ENCODE measurements at regions not wholly inside any gene's neighbourhood (a gene's known extent, or its start where the extent isn't known, plus 50 kb on each side); places are given as distances from the start of the nearest gene placed in this dataset.

- no peaks in the 10 kb centered on the region for H3K9me1 ChIP-seq (ENCODE audit: control insufficient read depth, insufficient read depth, low read length)
- no peak overlapping the region for H3K27ac ChIP-seq (ENCODE audit: extremely low read depth, low read depth, low read length)
- H3K4me2 ChIP-seq (ENCODE audit: insufficient read depth, low read length), result no peak overlapping the region
- H3K9ac ChIP-seq (ENCODE audit: insufficient read depth in 1 of 2, low read depth in 2 of 2, low read length in 2 of 2), result no peak overlapping the region
- H3K79me2 ChIP-seq (ENCODE audit: control insufficient read depth, insufficient read depth, low read length), result no peaks in the 10 kb centered on the region
- H3K9me3 ChIP-seq (replicated peaks; ENCODE audit: control insufficient read depth, insufficient read depth, low read depth, low read length), result no peaks in the 10 kb centered on the region
- ChIA-PET POLR2A (no interaction called here), CTCF (ENCODE audit: low intra/inter-chr PET ratio) (no interaction called here)
- no peaks in the 10 kb centered on the region for H3K27me3 ChIP-seq (ENCODE audit: control insufficient read depth in 2 of 2, insufficient read depth in 2 of 2, low read length in 2 of 2)
- ATAC-seq (no peak), FAIRE-seq (no peak), DNase-seq (ENCODE audit: extremely low read depth in 1 of 4, low spot score in 3 of 4) (no peak)
- in situ Hi-C loops (cut with MboI), result no loop called here
- no peaks in the 10 kb centered on the region for H4K20me1 ChIP-seq (replicated peaks; ENCODE audit: control insufficient read depth, insufficient read depth, low read length)
- intact Hi-C loops (cut with micrococcal nuclease), result no loop called here
- H2AFZ ChIP-seq (ENCODE audit: low read depth, low read length), result no peak overlapping the region
- H3K4me1 ChIP-seq (replicated peaks in 1 of 2; ENCODE audit: control insufficient read depth in 2 of 2, insufficient read depth in 2 of 2, low read length in 2 of 2), result no peaks in the 10 kb centered on the region
- H3K36me3 ChIP-seq (ENCODE audit: control insufficient read depth, insufficient read depth, low read length), result no peaks in the 10 kb centered on the region
- WGBS (ENCODE audit: insufficient coverage, low coverage, missing lambda C conversion rate), result 0% methylated on average over 3 of the region's 4 CpGs
- H3K4me3 ChIP-seq, result no peak overlapping the region
- BruUV-seq (replicated peaks), result no TSS peak
- TF ChIP-seq MAFF (IDR thresholded peaks at IDR 0.05; ENCODE audit: low read length) (no peak), ZNF311 (CRISPR knock-in tag; IDR thresholded peaks at IDR 0.05) (no peak), NR3C1 (CRISPR knock-in tag; IDR thresholded peaks at IDR 0.05) (no peak), ZNF143 (CRISPR knock-in tag; IDR thresholded peaks at IDR 0.05) (no peak), ZBTB43 (CRISPR knock-in tag; IDR thresholded peaks at IDR 0.05) (no peak), CREB5 (CRISPR knock-in tag; IDR thresholded peaks at IDR 0.05) (no peak), ZKSCAN3 (CRISPR knock-in tag; IDR thresholded peaks at IDR 0.05) (no peak), COPS2 (conservative IDR thresholded peaks at IDR 0.05) (no peak), DIDO1 (tag; IDR thresholded peaks at IDR 0.05; ENCODE audit: low read depth) (no peak), ZNF133 (CRISPR knock-in tag; IDR thresholded peaks at IDR 0.05) (no peak), YY1 (IDR thresholded peaks at IDR 0.05; ENCODE audit: borderline replicate concordance in 1 of 3, control insufficient read depth in 1 of 3, extremely low read depth in 1 of 3, insufficient read depth in 3 of 3, insufficient read length in 1 of 3, insufficient replicate concordance in 2 of 3, low read depth in 1 of 3, low read length in 2 of 3) (no peak), CBX2 (IDR thresholded peaks at IDR 0.05; ENCODE audit: insufficient read depth, low read length, poor library complexity, severe bottlenecking) (no peak), KDM1A (IDR thresholded peaks at IDR 0.05) (no peak), PRMT5 (CRISPR knock-in tag; IDR thresholded peaks at IDR 0.05) (no peak), POU5F1 (IDR thresholded peaks at IDR 0.05; ENCODE audit: borderline replicate concordance, low read depth, low read length, partially characterized antibody) (no peak), ARID2 (IDR thresholded peaks at IDR 0.05) (no peak), SMARCB1 (IDR thresholded peaks at IDR 0.05; ENCODE audit: insufficient read length, low read depth) (no peak), U2AF2 (optimal IDR thresholded peaks at IDR 0.05; ENCODE audit: low read depth, low read length) (no peak), PHB2 (IDR thresholded peaks at IDR 0.05; ENCODE audit: low read depth) (no peak)
These were observed 615.5 kb downstream of the FGF9 start for GRCh38 chr13:22286338-22286737.
